ENCODE measurements at regions not wholly inside any gene's neighbourhood (a gene's known extent, or its start where the extent isn't known, plus 50 kb on each side); places are given as distances from the start of the nearest gene placed in this dataset.
"Not testable (repeated sequence)": the region's sequence is repeated elsewhere in the genome, so short reads cannot be mapped to it uniquely, and the experiment has no call there.

GRCh38 chr4:10278071-10278470 is 161.5 kb upstream of the WDR1 start:
- no peak for DNase-seq

GRCh38 chr4:10276152-10276551 is 159.6 kb upstream of the WDR1 start:
- no peak for DNase-seq

- no peak for DNase-seq
Observed at GRCh38 chr4:10275696-10276095, 159.1 kb upstream of the WDR1 start.

GRCh38 chr4:10273030-10273429 is 156.4 kb upstream of the WDR1 start:
- DNase-seq: no peak

GRCh38 chr4:10272511-10272910 is 155.9 kb upstream of the WDR1 start:
- no peak for DNase-seq

GRCh38 chr4:10267066-10267465 is 150.5 kb upstream of the WDR1 start:
- no peak for DNase-seq

- no peak for DNase-seq
Observed at GRCh38 chr4:10260777-10261176, 144.2 kb upstream of the WDR1 start.

- no peak for DNase-seq
Observed at GRCh38 chr4:10259976-10260375, 143.4 kb upstream of the WDR1 start.

- DNase-seq: no peak
Observed at GRCh38 chr4:10256203-10256602, 139.6 kb upstream of the WDR1 start.

GRCh38 chr4:10253765-10254164 is 137.2 kb upstream of the WDR1 start:
- no peak for DNase-seq

- no peak for DNase-seq
Observed at GRCh38 chr4:10245751-10246150, 129.2 kb upstream of the WDR1 start.

GRCh38 chr4:10243856-10244255 is 127.3 kb upstream of the WDR1 start:
- no peak for DNase-seq

GRCh38 chr4:10240691-10241090 is 124.1 kb upstream of the WDR1 start:
- no peak for DNase-seq

GRCh38 chr4:10239982-10240654 is 123.5 kb upstream of the WDR1 start:
- no peak for DNase-seq

GRCh38 chr4:10237131-10237530 is 120.5 kb upstream of the WDR1 start:
- no peak for DNase-seq

- no peak for DNase-seq
Observed at GRCh38 chr4:10232114-10232513, 115.5 kb upstream of the WDR1 start.

- no peak for DNase-seq
Observed at GRCh38 chr4:10226756-10227155, 110.2 kb upstream of the WDR1 start.

GRCh38 chr4:10225096-10225495 is 108.5 kb upstream of the WDR1 start:
- no peak for DNase-seq

- no peak for DNase-seq
Observed at GRCh38 chr4:10223782-10224181, 107.2 kb upstream of the WDR1 start.

GRCh38 chr4:10213481-10213880 is 96.9 kb upstream of the WDR1 start:
- DNase-seq: not testable (repeated sequence)

GRCh38 chr4:10212901-10213300 is 96.3 kb upstream of the WDR1 start:
- no peak for DNase-seq

- DNase-seq: no peak
Observed at GRCh38 chr4:10212400-10212799, 95.8 kb upstream of the WDR1 start.

- no peak for DNase-seq
Observed at GRCh38 chr4:10207116-10207515, 90.5 kb upstream of the WDR1 start.

GRCh38 chr4:10205223-10205622 is 88.6 kb upstream of the WDR1 start:
- DNase-seq: no peak

Data from anterior cingulate cortex (tissue), 58 donors.